ENCODE measurements at regions not wholly inside any gene's neighbourhood (a gene's known extent, or its start where the extent isn't known, plus 50 kb on each side); places are given as distances from the start of the nearest gene placed in this dataset.

DNA sequence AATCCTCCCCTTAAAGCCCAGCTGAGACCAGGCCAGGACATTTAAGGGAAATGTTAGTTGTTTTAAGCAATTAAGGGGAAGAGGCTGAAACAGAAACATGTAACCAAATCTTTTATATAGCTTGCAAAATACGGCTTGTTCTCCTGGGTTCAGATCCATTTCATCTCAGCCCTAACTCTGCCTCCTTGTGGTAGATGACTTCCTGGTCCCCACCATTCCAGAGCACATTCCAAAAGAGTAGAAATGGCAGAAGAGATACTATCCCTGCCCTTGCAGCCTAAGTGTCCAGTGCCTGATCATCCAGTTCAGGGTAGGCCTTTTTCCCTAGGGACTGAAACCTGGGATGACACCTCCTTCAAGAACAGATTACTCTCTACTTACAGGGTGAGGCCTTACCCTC, 266.2 kb upstream of the VEPH1 start:
- TF ChIP-seq, protein P1, sequence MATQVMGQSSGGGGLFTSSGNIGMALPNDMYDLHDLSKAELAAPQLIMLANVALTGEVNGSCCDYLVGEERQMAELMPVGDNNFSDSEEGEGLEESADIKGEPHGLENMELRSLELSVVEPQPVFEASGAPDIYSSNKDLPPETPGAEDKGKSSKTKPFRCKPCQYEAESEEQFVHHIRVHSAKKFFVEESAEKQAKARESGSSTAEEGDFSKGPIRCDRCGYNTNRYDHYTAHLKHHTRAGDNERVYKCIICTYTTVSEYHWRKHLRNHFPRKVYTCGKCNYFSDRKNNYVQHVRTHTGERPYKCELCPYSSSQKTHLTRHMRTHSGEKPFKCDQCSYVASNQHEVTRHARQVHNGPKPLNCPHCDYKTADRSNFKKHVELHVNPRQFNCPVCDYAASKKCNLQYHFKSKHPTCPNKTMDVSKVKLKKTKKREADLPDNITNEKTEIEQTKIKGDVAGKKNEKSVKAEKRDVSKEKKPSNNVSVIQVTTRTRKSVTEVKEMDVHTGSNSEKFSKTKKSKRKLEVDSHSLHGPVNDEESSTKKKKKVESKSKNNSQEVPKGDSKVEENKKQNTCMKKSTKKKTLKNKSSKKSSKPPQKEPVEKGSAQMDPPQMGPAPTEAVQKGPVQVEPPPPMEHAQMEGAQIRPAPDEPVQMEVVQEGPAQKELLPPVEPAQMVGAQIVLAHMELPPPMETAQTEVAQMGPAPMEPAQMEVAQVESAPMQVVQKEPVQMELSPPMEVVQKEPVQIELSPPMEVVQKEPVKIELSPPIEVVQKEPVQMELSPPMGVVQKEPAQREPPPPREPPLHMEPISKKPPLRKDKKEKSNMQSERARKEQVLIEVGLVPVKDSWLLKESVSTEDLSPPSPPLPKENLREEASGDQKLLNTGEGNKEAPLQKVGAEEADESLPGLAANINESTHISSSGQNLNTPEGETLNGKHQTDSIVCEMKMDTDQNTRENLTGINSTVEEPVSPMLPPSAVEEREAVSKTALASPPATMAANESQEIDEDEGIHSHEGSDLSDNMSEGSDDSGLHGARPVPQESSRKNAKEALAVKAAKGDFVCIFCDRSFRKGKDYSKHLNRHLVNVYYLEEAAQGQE (IDR thresholded peaks at IDR 0.05; ENCODE audit: insufficient read depth in 1 of 2, low read depth in 2 of 2, low read length in 2 of 2): no peak
- TF ChIP-seq FOXP2 (optimal IDR thresholded peaks at IDR 0.05; ENCODE audit: borderline replicate concordance, extremely low read depth, extremely low read length, insufficient read depth) (no peak), POLR2AphosphoS5 (IDR thresholded peaks at IDR 0.05; ENCODE audit: low read depth, low read length) (no peak), SIN3A (IDR thresholded peaks at IDR 0.05; ENCODE audit: borderline replicate concordance, insufficient read depth, low read length) (no peak), TAF1 (IDR thresholded peaks at IDR 0.05; ENCODE audit: borderline replicate concordance, insufficient read depth, low read length) (no peak)

DNA sequence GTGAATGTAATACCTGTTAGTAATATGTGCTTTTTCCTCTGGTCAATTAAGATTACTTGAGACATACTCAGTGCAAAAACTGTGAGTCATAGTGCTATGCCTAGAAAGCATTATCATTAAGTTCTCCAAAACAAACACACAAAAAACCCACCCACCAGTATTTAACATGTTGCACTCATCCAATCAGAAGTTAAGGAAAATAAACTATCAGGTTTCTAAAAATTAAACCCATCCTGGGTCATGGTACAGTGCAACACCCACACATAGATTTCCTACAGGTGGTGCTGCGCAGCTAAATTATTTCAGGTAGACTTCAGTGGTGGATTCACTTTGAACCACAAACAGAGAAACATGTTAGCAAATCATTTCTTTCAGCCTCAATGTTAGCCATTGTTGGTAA, 264.4 kb upstream of the VEPH1 start:
- TF ChIP-seq TAF1 (IDR thresholded peaks at IDR 0.05; ENCODE audit: borderline replicate concordance, insufficient read depth, low read length) (no peak), POLR2AphosphoS5 (IDR thresholded peaks at IDR 0.05; ENCODE audit: low read depth, low read length) (no peak), FOXP2 (optimal IDR thresholded peaks at IDR 0.05; ENCODE audit: borderline replicate concordance, extremely low read depth, extremely low read length, insufficient read depth) (no peak), SIN3A (IDR thresholded peaks at IDR 0.05; ENCODE audit: borderline replicate concordance, insufficient read depth, low read length) (no peak)
- TF ChIP-seq, protein P1 (IDR thresholded peaks at IDR 0.05; ENCODE audit: insufficient read depth in 1 of 2, low read depth in 2 of 2, low read length in 2 of 2): no peak

DNA sequence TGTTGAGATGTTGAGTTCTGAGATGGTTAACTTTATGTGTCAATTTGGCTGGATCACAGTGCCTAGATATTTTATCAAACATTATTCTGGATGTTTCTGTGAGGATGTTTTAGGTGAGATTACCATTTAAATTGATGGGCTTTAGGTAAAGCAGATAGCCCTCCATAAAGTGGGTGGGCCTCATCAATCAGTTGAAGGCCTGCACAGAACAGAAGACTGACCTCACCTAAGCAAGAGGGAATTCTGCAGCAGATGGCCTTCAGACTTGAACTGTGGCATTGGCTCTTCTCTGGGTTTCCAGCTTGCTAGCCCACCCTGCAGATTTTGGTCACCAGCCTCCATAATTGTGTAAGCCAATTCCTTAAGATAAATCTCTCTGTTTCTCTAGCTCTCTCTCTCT, 260.4 kb upstream of the VEPH1 start:
- no peak for TF ChIP-seq TAF1 (IDR thresholded peaks at IDR 0.05; ENCODE audit: borderline replicate concordance, insufficient read depth, low read length)
- TF ChIP-seq FOXP2 (optimal IDR thresholded peaks at IDR 0.05; ENCODE audit: borderline replicate concordance, extremely low read depth, extremely low read length, insufficient read depth): no peak
- no peak for TF ChIP-seq POLR2AphosphoS5 (IDR thresholded peaks at IDR 0.05; ENCODE audit: low read depth, low read length)
- TF ChIP-seq, protein P1 (IDR thresholded peaks at IDR 0.05; ENCODE audit: insufficient read depth in 1 of 2, low read depth in 2 of 2, low read length in 2 of 2): no peak
- no peak for TF ChIP-seq SIN3A (IDR thresholded peaks at IDR 0.05; ENCODE audit: borderline replicate concordance, insufficient read depth, low read length)

DNA sequence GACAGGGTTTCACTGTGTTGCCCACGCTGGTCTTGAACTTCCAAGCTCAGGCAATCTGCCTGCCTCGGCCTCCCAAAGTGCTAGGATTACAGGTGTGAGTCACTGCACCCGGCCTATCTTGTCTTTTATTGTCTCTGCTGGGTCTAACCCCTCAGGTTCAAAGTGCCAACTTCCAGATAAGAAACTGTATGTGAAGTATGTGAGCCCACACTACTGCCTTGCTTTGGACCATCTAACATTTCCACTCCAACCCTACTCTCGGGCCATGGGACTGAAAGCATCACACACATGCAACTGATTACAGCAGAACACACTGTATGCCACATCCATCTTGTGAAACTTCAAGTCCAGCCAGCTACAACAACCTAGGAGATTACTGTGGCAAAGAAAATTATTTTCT, 256.1 kb upstream of the VEPH1 start:
- TF ChIP-seq POLR2AphosphoS5 (IDR thresholded peaks at IDR 0.05; ENCODE audit: low read depth, low read length) (no peak), TAF1 (IDR thresholded peaks at IDR 0.05; ENCODE audit: borderline replicate concordance, insufficient read depth, low read length) (no peak), SIN3A (IDR thresholded peaks at IDR 0.05; ENCODE audit: borderline replicate concordance, insufficient read depth, low read length) (no peak), FOXP2 (optimal IDR thresholded peaks at IDR 0.05; ENCODE audit: borderline replicate concordance, extremely low read depth, extremely low read length, insufficient read depth) (no peak)
- TF ChIP-seq, protein P1 (IDR thresholded peaks at IDR 0.05; ENCODE audit: insufficient read depth in 1 of 2, low read depth in 2 of 2, low read length in 2 of 2): no peak

DNA sequence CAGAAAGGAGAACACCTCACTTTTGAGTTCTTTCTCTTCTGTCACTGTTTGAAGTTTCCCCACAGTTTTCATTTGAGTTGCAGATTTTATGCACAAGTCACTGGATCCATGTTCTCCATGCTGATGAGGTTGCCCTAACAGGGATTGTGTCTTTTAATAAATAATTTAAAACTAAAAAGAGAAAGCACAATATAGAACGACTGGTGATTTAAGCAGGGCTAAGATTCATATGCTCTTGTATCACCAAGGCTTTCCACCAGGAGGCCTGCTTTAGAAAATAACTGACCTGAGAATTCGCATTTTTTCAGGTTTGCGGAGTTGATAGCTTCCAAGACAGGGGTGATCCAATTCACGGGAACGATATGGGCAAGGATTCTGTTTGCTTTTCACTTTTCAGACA, 252.0 kb upstream of the VEPH1 start:
- no peak for TF ChIP-seq SIN3A (IDR thresholded peaks at IDR 0.05; ENCODE audit: borderline replicate concordance, insufficient read depth, low read length)
- no peak for TF ChIP-seq POLR2AphosphoS5 (IDR thresholded peaks at IDR 0.05; ENCODE audit: low read depth, low read length)
- no peak for TF ChIP-seq TAF1 (IDR thresholded peaks at IDR 0.05; ENCODE audit: borderline replicate concordance, insufficient read depth, low read length)
- no peak for TF ChIP-seq FOXP2 (optimal IDR thresholded peaks at IDR 0.05; ENCODE audit: borderline replicate concordance, extremely low read depth, extremely low read length, insufficient read depth)
- TF ChIP-seq, protein P1 (IDR thresholded peaks at IDR 0.05; ENCODE audit: insufficient read depth in 1 of 2, low read depth in 2 of 2, low read length in 2 of 2): no peak
